Activated CD8-positive, alpha-beta memory T cell treated with anti-CD3 and anti-CD28 coated beads, Interleukin-2, amount 50 U/mL, for 24 hours (primary cell): ENCODE measurements at regions not wholly inside any gene's neighbourhood (a gene's known extent, or its start where the extent isn't known, plus 50 kb on each side); places are given as distances from the start of the nearest gene placed in this dataset.
"Not testable (repeated sequence)": the region's sequence is repeated elsewhere in the genome, so short reads cannot be mapped to it uniquely, and the experiment has no call there.

Experiments used
- DNase-seq: peaks from one replicate; pipeline ENCODE4 v3.0.0-alpha.2; 2020; ENCODE audit errors: extremely low read depth

- DNase-seq = no peak
These were observed 104.0 kb upstream of the MAN1A1 start for GRCh38 chr6:119453242-119454200.

GRCh38 chr6:119449331-119450156 lies 100.0 kb upstream of the MAN1A1 start:
- no peak for DNase-seq

- no peak for DNase-seq
These were observed 98.4 kb upstream of the MAN1A1 start for GRCh38 chr6:119447921-119448320.

- DNase-seq = no peak
These were observed 97.0 kb upstream of the MAN1A1 start for GRCh38 chr6:119446609-119447008.

GRCh38 chr6:119446115-119446554 lies 96.6 kb upstream of the MAN1A1 start:
- no peak for DNase-seq

GRCh38 chr6:119445666-119446065 lies 96.1 kb upstream of the MAN1A1 start:
- DNase-seq = no peak

GRCh38 chr6:119444642-119445557 lies 95.3 kb upstream of the MAN1A1 start:
- no peak for DNase-seq

- DNase-seq = no peak
These were observed 94.6 kb upstream of the MAN1A1 start for GRCh38 chr6:119443993-119444641.

GRCh38 chr6:119442776-119443184 lies 93.2 kb upstream of the MAN1A1 start:
- no peak for DNase-seq

- no peak for DNase-seq
These were observed 91.4 kb upstream of the MAN1A1 start for GRCh38 chr6:119440953-119441352.

- no peak for DNase-seq
These were observed 87.0 kb upstream of the MAN1A1 start for GRCh38 chr6:119436583-119436982.

GRCh38 chr6:119431799-119432198 lies 82.2 kb upstream of the MAN1A1 start:
- no peak for DNase-seq

GRCh38 chr6:119430805-119431204 lies 81.2 kb upstream of the MAN1A1 start:
- DNase-seq = no peak

GRCh38 chr6:119428633-119429032 lies 79.1 kb upstream of the MAN1A1 start:
- DNase-seq = no peak

- no peak for DNase-seq
These were observed 77.1 kb upstream of the MAN1A1 start for GRCh38 chr6:119426619-119427018.

- DNase-seq = no peak
These were observed 74.4 kb upstream of the MAN1A1 start for GRCh38 chr6:119423996-119424395.

GRCh38 chr6:119418084-119418483 lies 68.5 kb upstream of the MAN1A1 start:
- not testable (repeated sequence) for DNase-seq

- DNase-seq = no peak
These were observed 57.6 kb upstream of the MAN1A1 start for GRCh38 chr6:119407156-119407555.

GRCh38 chr6:119405114-119405513 lies 55.6 kb upstream of the MAN1A1 start:
- DNase-seq = not testable (repeated sequence)
